HL-60/S4 (cell line): ENCODE measurements at regions not wholly inside any gene's neighbourhood (a gene's known extent, or its start where the extent isn't known, plus 50 kb on each side); places are given as distances from the start of the nearest gene placed in this dataset.
"Not testable (repeated sequence)": the region's sequence is repeated elsewhere in the genome, so short reads cannot be mapped to it uniquely, and the experiment has no call there.

Experiments
- in situ Hi-C: fragments of 300-500 bp; cut with MboI; formaldehyde crosslinking; loops from 2 replicates; pipeline ENCODE4 v1.14.3; 2022; ENCODE audit warnings: low sequenced_read_pairs

DNA sequence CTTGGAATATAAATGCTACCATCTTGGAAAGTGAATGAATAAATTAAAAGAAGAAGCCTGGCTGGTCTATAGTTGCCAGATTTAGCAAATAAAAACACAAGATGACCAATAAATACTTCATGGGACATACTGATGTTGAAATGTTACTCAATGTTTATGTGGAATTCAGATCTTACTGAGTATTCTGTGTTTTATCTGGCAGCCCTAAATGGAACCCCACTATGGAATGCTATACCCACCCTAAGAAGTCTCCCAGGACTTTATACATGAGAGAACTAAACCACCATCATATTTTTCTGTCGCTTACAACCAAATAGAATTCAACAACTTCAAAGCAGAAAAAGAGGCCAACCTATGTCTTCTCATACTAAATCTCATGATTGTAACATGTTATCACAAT lies 177.6 kb upstream of the HMCN1 start:
- in situ Hi-C loops, result loop anchor here (25.0 kb wide), 1 partner anchor 244 kb away; the partner anchor contains the start of gene IVNS1ABP

DNA sequence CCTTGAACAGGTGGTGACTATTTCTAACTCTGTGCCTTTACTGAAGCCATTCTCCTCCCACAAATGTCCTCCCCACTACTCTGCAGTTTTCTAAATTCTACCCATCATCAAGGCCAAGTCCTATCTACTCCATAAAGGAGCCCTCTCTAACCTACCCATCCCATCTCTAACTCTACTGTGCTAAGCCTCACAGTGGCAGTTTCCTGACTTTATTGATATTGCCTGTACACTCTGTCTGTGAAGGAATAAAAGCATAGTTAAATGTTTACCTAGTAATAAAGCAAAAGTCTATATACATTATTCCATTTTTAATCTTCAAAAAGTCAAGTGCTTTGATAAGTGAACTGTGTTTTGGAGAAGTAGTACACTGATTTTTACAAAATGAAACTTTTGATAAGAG lies 178.4 kb upstream of the HMCN1 start:
- in situ Hi-C loops, result loop anchor here (25.0 kb wide), 1 partner anchor 243 kb away; the partner anchor contains the start of gene IVNS1ABP

DNA sequence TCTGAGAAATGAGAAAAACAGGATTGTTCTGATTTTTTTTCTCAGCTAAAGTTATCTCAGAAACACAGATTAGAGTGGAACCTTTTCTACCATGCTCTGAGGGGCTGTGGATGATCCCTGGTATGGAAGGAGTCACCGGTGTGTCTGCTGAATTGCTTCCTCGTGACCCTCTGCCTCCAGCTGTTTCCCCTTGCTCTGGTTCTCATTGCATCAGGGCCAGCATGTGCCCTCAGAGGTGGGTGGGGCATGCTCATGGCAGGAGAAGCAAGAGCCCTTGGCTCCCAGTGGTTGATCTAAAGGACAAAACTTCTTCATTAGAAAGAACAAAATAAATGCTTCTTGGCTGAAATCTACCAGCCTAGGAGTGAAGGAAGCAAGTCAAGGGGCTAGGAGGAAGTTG lies 183.2 kb upstream of the HMCN1 start:
- in situ Hi-C loops, result loop anchor here (25.0 kb wide), 1 partner anchor 239 kb away; the partner anchor contains the start of gene IVNS1ABP

DNA sequence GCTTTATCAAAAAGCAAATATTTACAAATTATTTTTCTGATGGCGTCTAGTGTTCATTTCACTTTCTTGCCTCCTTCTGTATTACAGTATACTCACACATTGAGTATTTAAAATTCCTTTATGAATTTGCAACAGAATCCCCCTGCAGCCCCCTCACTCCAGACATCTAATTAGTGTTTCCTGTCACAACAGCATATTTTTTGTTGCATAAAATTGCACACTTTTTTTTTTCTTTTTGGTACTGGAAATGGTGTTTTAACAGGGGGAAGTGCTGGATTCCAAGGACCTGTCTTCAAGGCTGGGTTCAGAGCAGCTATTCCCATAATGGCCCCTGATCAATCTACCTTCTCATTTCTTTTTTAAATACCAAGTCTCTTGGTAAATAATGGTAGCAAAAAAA lies 184.3 kb upstream of the HMCN1 start:
- in situ Hi-C loops, result loop anchor here (25.0 kb wide), 1 partner anchor 238 kb away; the partner anchor contains the start of gene IVNS1ABP

DNA sequence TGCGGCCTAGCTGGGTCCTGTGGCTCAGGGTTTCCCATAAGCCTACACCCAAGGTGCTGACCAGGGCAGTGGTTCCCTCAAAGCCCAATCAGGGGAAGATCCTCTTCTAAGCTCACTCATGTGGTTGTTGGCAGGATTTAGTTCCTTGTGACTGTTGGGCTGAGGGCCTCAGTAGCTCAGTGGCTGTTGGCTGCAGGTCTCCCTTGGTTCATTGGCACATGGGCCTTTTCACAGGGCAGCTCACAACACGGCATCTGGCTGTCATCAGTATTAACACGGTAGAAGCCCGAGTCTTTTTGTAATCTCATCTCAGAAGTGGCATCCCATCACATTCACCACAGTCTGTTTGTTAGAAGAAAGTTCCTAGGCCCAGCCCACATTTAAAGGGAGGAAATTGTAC lies 188.2 kb upstream of the HMCN1 start:
- in situ Hi-C loops, result no loop called here

DNA sequence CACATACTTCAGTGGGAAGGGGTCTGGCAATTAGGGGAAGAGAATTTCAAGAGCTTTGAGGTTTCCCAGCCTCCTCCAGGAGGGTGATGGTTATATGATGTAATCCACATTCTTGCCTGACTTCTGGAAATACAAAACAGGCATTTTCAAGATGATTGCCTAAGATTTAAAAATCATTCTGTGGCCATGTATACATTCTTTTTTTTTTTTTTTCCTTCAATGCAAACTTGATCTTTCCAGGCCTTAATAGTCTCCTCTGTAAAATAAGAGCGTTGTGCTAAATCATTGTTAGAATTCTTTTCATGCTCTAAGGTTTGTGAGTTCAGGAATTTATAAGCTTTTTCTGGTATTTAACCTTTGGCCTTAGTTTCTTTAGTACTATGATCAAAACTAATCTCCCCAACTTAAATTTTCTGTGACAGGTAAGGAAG lies 192.3 kb upstream of the HMCN1 start:
- in situ Hi-C loops, result no loop called here

DNA sequence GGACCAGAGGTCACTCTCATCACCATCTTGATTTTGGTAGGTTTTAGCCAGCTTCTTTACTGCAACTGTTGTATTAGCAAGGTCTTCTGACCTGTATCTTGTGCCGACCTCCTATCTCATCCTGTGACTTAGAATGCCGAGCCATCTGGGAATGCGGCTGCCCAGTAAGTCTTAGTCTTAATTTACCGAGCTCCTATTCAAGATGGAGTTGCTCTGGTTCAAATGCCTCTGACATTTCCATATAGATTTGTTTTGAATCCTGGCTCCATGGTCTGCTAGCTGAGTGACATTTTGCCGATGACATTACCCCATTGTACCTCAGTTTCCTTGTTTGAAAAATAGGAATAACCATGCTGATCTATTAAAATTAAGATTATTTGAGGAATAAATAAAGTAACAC lies 193.9 kb upstream of the HMCN1 start:
- in situ Hi-C loops, result no loop called here

DNA sequence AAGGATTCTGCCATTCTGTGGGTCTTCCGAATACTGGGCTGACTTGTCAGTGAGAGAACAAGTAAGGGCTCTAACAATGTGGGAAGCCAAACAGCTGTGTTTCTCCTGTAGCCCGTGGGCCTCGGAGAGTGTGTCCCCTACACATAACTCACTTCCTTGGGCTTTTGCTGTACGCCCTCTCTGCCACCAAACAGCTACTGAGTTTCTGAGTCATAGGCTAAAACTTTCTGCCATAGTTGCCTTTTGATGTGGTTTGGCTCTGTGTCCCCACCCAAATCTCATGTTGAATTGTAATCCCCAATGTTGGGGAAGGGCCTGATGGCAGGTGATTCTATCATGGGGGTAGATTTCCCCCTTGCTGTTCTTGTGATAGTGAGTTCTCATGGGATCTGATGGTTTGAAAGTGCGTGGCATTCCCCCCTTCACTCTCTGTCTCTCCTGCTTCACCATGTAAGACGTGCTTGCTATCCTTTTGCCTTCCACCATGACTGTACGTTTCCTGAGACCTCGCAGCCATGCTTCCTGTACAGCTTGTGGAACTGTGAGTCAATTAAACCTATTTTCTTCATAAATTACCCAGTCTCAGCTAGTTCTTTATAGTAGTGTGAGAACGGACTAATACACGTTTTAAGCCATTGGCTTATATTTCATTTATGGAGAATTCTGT lies 194.8 kb upstream of the HMCN1 start:
- in situ Hi-C loops, result no loop called here

DNA sequence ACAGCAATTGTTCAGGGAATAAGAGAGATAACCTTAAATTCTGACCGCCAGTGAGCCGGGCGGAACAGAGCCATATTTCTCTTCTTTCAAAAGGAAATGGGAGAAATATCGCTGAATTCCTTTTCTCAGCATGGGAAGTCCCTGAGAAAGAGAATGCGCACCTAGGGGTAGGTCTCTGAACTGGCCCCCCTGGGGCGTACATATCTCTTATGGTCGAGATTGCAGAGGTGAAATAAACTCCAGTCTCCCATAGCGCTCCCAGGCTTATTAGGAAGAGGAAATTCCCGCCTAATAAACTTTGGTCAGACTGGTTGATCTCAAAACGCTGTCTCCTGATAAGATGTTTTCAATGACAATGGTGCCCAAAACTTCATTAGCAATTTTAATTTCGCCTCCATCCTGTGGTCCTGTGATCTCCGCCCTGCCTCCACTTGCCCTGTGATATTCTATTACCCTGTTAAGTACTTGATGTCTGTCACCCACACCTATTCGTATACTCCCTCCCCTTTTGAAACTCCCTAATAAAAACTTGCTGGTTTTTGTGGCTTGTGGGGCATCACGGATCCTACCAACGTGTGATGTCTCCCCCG lies 195.8 kb upstream of the HMCN1 start:
- in situ Hi-C loops, result not testable (repeated sequence)

DNA sequence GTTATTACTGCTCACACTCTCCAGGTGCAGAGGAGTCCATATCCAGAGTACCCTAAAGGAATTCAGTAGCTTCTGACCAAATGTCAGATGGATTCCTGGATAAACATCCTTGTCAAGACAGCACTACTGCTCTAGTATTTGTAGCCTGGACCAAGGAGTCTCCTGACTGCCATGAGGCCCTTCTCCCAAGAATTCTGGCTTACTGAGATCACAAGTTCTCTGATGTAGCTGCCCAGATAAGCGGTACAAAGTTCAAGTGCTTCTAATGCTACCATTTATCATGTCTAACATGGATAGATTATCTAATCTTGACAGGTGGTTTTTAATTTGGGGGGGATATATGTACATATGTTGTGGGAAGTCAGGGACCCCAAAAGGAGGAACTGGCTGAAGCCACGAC lies 196.6 kb upstream of the HMCN1 start:
- in situ Hi-C loops, result no loop called here

DNA sequence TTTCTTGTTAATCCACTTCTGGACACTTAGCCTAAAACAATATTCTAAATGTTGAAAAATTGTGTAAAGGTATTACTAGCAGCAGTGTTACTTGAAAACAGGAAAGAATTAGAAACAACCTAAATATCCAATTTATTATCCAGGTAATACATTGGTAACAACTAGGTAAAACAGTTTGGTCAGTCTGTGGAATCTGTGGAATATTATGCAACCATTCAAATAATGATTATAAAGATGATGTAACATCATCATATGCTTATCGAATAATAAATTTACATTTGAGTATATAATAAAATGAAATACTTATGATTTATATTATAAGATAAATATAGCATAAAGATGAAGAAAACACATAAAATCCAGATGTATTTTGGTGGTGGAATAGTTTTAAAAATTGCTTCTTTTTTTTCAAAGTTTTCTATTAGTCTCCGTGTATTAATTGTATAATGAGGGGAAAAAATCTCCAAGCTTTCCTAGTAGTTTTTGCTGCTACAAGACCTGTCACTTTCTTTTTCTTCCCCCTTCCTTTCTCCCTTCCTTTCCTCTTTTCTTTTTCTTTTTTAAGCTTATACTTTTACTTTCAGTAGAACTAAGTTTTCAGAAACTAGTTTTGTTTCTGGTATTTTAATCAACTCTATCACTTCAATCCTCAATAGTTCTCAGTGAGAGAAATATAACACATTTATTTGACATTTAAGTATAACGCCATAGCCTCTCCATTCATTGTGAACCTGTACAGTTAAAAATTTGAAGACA lies 197.8 kb upstream of the HMCN1 start:
- in situ Hi-C loops, result no loop called here

DNA sequence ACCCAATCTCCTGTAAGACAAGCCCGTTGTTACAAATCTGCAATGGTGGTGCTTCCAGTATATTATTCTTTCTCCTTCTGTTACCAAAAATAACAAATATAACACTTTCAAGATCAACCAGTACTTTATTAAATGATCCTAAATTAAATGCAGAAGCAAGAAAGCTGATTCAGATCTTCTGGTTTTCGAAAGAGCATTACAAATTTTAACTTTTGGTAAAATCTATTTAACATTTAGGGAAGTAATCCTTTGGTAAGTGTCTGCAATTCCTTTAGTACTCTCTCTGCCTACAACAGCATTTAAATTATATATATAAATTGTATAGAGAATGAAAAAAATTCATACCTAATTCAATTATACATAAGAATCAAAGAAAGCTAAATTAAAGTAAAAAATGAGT lies 198.6 kb upstream of the HMCN1 start:
- in situ Hi-C loops, result no loop called here

DNA sequence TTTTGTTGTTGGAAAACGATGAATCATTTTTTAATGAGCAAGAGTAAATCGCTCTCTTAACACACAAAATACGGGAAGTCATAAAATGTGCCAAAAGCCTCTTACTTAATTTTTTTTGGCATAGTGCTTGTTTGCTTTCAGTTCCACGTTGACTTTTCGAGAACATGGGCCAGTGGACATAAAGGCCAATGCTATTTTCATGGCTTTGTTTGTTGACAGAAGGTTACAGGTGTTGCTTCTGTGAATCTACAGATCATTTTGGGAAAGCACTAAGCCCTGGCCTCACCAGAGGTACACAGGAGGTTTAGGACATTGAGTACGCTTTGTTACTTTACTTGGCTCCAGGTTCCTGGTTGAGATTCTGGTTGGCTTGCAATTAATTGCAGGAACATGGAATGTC lies 199.4 kb upstream of the HMCN1 start:
- in situ Hi-C loops, result no loop called here

DNA sequence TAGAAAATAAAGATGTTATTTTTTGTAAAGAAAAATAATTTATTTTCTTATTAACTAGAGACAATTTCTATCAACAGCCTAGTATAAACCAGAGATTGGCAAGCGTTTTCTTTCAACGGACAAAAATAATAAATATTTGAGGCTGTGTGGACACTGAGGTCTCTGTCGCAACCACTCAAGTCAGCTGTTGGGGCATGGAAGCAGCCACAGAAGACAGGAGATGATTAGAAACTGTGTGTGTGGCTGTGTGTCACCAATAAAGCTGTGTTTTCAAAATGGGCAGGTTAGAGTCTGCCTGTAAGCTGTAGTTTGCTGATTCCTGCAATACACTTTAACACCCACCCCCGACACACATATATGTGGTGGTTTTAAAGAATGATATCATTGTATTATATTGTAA lies 200.6 kb upstream of the HMCN1 start:
- in situ Hi-C loops, result no loop called here

DNA sequence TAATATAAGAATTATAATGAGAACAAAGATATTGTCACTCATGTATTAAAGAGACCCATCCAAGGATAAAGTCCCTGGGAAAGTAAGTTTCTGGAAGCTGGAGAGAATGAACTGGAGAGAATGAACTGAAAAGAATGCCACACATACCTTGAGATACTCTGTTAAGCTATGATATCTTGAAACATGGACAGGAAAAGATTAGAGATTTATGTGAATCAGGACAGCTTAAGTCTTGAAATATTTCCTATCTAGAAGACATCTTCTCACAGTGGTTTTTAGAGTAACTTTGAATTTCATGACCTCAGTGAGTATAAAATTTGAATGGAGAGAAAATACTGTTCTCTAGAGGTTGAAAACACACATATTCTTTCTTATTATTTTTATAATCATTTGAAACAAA lies 201.3 kb upstream of the HMCN1 start:
- in situ Hi-C loops, result no loop called here

DNA sequence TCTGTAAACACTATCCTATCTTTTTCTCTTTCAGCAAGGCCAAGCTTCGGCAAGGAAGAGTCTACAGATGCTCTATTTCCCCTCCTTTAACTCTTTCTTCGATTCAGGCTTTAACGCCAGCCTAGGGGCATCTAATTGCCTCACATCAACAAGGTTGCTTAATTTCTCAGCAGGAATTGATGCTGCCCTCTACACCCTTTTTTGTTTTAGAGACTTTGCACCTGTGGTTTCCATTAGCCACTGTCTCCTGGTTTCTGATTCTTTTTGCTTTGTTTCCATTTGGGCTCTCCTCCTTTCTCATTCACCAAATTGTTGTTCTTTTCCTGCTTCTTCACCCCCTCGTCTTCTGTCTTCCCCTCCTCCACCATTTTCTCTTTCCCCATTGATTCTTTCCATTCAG lies 202.4 kb upstream of the HMCN1 start:
- in situ Hi-C loops, result no loop called here

DNA sequence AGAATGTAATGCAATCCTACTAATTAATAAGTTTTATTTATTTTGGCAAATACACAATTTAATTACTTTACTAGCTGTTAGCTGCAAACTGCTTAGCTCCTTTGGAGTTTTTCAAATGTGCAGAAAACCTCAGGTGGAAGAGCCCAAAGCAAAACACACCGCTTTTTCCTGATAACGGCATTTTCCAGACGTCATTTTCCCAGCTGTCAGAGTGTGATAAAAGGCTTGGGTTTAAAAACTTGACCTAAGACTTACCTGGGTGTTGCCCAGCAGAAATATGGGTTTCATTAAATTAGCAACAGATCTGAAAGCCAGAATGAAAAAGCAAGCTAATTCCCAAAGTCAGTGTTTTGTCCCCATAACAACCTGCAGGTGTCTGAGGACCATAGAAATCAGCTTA lies 204.0 kb upstream of the HMCN1 start:
- in situ Hi-C loops, result no loop called here

DNA sequence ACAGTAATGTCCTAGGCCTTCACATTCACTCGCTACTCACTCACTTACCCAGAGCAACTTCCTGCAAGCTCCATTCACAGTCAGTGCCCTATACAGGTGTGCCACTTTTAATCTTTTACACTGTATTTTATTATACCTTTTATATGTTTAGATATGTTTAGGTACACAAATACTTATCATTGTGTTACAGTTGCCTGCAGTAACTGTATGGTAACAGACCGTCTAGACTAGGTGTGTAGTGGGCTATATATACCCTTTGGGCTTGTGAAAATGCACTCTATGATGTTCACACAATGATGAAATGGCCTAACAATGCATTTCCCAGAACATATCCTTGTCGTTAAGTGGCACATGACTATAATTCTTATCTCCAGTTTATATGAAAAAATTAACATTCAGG lies 204.5 kb upstream of the HMCN1 start:
- in situ Hi-C loops, result no loop called here

DNA sequence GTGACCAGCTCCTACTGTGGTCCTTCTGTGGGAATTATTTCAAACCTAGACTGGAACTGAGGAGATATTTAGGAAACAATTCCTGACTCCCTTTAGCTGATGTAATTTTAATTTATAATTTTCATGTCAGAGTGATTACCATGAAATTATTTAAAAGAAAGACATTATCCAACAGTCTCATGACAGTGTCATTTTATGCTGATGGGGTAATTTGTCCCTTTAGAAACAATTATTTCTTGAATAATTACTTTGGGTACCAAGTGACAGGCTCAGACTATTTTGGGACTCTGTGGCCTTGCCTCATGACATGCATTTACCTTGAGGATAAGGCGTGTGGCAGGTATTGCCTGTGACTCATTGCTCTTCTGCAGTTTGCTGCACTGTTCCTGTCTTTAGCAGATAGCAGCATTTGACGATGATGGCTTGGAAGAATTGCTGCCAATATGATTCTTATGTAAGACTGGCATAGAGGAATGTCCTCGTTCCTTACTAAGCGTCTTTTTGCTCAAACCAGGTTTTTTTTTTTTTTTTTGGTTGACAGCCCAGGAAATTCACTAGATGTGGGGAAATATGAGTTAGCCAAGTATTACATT lies 206.0 kb upstream of the HMCN1 start:
- in situ Hi-C loops, result no loop called here

DNA sequence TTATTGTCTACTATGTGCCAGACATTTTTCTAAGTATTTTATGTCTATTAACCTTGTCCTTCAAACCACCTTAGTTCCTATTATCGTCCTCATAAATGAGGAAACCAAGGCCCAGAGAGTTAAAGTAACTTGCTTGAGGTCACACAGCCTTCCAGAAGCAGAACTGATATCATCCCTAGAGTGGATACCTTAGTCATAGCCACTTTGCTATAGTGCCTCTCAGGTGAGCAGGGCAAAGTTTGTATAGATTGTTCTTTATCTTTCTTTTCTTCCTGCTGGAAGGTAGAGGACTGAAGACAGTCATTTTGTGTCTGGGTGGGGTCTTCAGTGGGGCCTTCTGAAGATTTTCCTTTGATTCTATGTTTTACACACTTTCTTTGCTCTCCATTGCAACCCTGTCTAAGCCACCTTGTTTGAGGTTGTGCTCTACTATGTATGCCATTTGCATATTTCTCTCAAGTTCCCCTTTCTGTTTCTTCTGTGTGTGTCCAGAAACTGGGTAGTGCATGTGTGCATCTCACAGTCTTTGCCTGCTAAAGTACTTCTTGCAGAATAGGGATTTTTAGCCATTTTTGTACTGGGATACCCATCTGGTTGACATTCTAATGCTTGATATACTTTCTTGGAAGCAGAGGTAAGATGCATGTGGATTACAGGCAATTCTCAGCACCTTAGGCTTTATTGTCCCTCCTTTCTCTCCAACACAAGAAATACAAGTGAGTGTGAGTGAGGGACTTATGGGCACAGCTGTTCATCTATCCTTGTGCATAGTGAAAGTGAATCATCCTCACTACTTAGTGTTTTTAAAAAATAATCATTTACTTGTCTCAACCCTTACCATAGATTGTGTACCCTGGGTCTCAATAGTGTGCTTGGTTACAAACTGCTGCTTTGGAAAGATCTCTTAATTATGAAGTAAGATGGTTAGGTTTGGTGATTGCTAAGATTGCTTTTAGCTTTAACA lies 207.6 kb upstream of the HMCN1 start:
- in situ Hi-C loops, result no loop called here
